ENCODE measurements at regions not wholly inside any gene's neighbourhood (a gene's known extent, or its start where the extent isn't known, plus 50 kb on each side); places are given as distances from the start of the nearest gene placed in this dataset.
A peak's percentile ranks its signal among the peaks of the same experiment; 100 is the strongest.
"Not testable (repeated sequence)": the region's sequence is repeated elsewhere in the genome, so short reads cannot be mapped to it uniquely, and the experiment has no call there.

DNA sequence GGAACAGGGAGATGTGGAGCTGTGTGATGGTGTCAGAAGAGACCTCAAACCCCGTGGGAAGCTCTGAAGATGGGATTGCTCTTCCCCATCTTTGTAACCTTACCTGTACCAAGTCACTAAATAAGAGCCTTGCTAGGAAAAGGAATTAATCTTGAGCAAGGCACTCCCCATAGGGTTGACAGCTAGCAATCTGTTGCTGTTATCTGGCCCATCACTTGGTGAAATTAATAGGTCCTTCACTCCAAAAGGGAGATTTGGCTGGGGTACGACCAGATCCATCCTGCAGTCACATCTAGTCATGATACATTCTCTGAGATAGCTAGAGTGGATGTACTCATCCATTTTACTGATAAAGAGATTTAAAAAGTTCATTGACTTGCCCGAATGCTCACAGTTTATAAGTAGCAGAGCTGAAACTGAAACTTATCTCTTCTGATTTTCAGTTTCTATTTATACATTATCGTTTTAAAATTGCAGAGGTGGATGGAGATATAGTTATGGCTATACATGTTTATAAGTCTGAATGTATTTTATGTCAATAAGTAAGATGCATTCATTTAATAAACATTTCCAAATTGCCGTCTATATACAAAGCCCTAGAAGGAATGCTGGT, 299.1 kb upstream of the MCTP2 start:
- no peak for DNase-seq

DNA sequence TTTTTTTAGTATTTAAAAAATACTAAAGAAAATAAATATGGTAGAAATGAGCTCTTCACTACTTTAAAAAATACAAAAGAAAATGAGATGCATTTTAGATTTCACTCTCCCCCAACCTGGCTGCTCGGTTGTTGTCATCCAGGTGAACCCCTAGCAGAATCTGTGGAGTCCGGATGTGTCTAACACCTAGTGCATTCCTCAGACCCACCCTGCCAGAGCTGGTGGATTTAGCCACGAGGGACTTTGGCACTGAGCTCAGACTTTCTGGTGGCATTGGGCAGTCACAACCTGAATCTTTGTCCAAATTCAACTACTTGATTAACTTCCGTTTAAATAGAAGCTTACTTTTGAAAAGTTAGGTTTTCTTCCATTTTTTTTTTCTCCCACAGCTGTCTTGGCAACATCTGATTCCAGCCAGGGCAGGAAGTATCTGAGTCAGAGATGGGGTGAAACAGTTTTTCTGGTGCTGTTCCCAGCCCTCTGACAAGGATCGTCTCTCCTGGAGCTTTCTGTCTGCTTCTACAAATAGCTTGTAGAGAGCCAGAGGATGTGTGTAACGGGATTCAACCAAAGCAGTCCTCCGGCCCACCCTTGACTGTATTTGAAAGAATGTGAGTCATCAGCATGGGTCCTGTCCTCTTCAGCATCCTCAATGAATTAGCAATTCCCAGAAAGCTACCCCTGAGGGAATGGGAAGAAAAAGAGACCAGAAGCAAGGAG, 301.8 kb upstream of the MCTP2 start:
- no peak for DNase-seq

DNA sequence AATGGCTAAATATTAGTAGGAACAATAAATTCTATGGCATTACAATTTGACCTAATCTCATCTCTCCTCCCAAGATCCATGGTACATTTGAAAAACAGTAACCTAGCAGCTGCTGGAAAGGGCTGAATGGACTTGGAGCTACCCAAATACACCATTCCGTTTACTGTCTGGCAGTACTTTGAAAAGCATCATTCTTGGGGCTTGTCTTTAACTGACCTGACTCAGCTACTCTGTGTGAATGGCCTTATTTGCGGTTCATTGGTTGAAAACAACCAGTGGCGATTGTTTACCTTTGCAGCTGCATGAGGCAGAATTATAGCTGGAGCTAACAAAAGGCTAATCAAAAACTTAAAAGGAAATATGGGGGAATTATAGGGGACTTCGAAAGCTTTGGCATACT, 311.2 kb upstream of the MCTP2 start:
- no peak for DNase-seq

DNA sequence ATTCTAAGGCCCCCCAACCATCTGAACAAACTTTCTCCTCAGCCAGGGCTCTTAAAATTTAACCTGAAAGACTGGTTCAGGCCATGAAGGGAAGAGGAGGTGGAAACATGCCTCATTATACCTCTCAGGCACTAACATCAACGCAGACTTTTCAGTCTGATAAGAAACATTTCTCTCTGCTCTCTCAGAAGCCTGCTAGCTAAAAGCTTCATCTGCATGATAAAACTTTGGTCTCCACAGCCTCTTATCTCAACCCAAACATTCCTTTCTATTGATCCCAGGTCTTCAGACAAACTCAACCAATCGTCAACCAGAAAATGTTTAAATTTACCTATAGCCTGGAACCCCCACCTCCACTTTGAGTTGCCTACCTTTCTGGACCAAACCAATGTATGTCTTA, 312.6 kb upstream of the MCTP2 start:
- DNase-seq = not testable (repeated sequence)

DNA sequence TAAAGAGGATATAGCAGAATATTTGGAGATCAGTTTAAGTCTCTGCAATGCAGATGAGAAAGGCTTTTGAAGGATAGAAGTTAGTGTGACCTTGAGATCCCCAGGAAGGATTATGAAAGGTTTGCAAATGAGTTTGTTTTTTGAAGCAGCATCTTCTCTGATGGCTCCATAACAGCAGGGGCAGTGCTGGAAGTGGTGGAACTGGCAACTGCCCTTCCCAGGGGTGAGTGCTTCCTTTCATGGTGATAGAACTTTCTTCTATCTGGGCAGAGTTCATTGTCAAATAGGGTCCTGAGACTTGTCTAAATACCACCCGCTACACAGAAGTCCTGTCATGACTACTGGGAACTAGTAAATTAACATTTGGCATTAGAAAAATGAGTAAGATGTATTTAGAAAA, 314.2 kb upstream of the MCTP2 start:
- DNase-seq = no peak

DNA sequence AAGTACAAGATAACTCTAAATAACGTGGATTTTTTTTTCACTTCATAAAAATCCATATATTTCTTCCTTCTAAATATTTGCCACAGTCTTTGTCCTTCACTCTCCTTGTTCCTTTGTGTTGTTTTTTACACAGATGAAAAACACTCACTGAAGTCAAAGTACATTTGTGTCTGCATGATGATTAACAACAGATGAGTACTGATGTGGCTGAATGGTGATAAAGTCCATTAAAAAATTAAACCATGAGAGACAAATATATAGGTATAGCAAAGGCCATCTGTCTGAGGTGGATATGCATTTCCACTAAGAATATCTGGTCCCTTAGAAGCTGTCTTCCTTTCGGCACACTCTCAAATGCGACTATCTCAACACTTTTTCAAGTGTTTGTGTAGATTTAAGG, 317.5 kb upstream of the MCTP2 start:
- no peak for DNase-seq

DNA sequence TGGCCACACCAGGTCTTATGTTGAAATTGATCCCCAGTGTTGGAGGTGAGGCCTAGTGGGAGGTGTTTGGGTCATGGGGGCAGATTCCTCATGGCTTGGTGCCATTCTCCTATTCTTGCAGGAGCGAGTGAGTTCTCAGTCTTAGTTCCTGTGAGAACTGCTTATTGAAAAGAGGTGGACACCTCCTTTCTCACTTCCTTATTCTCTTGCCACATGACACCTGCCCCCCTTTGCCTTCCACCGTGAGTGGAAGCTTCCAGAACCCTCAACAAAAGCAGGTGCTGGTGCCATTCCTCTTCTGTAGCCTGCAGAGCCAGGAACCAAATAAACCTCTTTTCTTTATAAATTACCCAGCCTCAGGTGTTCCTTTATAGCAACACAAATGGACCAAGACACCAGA, 318.1 kb upstream of the MCTP2 start:
- no peak for DNase-seq

DNA sequence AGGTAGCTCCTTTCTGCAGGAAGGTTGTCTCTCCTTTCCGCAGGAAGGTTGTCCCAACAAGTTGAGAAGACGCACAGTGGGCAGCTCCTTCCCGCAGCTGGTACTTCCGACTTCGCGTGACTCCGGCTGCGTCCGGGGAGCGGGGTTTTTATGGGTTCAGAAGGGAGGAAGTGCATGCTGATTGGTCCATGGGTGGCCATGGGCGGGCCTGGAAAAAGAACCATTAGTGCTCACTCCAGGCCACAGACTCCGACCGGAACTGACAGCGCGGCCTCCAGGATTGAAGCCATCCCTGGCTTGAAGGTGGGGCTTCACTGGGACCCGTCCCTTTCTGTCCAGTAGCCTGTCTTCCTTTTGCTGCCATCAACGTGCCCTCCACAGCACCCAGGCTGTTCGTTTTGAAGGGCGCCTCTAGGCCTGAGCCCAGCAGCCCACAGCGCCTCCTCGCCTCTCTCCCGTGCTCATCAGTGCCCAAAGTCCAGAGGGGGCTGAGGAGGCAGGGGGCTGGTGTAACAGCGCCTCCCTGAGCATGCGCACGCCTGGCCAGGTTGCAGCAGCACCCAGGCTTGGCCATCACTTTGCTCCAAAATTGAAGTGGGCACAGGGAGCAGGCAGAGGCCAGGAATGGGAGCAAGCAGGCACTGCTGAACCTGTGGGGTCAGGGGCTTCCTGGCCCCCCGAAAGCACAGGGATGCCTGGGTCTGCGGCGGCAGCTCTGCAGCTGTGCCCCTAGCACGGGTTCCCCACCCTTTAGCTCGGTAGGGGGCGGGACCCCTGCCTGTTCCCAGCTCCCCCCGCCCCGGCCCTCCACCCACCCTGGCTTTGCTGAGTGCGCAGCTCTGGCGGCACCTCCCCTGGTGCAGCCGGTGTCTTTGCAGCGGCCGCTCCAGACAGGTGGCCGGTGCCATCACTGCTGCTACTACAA, 330.6 kb upstream of the MCTP2 start:
- DNase-seq = no peak

DNA sequence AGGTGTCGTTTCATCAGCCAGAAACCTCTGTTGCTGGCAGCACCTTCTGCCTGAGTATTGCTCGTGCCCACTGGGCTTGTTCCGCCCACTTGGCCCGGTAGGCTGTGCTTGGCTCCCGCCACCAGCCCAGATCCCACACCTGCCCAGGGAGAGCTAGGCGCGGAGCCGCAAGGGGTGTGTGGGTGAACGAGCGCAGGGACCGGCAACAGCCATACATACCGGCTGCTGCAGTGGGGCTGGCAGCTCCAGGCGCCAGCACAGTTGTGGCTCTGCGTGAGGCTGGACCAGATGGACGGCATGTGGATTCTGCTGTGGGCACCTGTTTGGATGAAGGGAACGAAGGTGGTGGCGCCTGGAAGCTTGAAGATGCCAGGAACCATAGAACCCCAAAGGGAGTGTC, 331.5 kb upstream of the MCTP2 start:
- DNase-seq = no peak

DNA sequence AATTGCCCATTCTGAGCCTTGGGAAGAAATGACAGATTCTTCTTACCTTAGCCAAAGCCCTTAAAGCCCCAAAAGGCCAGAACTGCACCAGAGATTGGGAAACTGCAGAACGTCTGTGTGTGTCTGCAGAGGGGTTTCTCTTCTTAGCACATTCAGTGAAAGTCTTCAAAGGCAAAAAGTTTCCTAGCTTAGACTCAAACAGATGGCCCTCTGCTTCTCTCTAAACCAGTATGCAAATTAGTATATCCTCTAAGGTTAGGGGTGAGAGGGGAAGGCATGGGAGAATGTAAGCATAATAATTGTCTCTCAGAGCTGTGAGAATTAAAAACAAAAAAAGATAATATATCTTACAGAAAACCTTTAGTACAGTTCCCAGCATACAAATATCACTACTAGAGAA, 334.0 kb upstream of the MCTP2 start:
- no peak for DNase-seq

DNA sequence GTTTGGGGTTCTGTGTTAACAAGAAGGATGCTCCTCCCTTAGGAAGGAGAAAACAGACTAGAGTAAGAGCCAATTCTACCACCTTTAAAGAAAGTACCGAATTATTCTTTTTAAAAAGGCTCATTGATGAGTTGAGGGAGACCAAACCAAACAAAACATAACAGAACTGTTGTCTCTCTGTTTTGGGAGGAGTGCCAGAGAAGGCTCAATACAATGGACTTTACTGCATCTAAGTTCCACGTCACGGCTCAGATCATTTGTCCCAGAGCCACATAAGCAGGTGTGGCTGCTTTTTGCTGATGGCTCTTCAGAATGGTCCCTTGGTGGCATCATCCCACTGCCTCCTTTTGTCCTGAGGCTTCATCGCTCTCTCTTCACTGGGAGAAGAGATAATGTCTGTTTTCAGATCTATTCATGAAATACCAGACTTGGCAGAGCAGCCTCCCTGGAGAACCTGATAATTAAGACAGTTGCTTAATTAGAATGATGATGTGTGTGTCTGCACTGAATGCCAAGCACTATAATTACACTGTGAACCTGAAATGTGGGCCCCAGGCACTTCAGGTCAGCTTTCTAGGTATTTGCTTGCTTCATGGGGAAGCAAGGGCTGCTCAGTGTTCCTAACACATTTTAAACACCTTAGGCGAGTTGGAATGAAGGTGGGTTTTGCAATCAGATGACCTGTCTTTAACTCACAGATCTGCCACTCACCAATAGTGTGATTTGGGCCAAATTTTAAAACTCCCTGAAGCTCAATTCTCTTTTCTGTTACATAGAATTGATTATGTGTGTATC, 335.2 kb upstream of the MCTP2 start:
- DNase-seq = peak; percentile 6

DNA sequence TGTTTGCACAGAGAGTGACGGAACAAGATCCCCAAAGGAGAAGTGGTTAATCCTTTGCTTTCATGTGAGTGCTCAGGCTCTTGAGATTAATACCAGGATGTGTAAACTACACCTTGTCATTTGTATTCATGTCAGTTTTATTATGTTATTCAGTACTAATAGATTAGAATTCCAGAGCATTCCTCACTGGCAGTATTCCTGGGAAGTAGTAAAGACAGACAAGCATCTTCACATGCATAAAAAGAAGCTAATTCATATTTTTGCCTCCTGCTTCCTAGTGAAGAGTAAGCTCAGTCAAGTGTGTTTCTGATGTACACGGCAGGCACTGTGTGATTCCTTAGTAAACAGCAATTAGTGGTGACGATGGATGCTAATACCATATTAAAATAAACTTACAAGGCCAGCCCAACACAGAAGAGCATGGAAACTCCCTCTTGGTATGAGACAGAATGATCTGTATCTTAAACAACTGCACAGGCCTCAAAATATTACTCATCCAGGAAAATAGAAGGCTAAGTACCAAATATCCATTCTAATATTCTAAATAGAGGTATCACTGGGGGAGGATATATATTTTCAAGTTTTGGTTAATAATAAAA, 336.8 kb upstream of the MCTP2 start:
- no peak for DNase-seq

DNA sequence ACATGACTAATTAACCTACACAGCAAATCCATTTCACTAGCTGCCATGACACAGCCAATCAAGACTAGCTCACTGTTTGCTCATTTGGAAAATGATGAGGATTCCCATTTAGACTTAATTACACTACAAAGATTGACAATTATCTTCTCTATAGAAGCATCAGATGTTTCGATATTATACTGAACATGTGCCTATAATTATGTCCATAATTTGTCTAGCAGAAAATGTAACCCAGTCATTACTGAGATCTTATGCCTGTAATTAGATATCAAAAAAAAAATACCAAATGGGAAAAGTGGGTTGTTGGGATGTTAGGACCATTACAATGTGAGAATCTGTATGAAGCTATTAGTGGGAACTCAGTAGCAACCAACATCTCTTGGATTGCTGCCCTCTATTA, 344.2 kb upstream of the MCTP2 start:
- DNase-seq = peak; percentile 11

DNA sequence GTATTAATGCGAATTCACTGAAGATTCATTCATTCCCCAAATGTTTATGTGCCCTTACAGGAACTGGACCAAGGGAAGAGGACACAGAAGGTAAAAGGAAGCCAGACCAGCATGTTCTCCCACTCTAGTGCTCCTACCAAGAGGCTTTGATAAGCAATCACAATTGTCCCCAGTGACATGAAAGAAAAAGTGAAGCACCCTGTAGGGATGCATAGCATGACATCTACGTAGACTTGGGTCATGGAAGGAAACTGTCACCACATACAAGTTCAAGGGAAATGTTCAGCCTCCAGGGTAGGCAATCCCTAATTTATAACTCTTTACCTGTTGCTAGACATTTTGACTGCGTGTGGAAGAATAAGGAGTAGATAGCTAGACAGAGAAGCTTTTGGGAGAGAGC, 348.6 kb upstream of the MCTP2 start:
- DNase-seq = no peak

DNA sequence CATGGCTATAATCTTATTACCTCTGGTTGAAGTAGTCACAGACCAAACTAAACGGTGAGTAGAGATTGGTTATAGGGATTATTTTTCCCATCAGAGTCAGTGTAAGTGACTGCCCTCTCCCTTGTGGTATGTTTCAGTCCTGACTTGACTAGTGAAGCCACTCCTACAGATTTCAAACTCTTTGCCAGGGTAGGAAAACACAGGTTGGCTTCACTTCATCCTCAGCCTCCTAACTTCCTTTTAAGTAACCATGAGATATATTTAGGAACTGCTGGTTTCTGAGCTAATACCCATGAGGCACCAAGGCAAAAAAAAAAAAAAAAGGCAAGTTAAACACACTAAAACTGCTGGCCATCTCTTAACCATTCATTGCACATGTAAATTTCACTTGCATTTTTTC, 349.2 kb upstream of the MCTP2 start:
- no peak for DNase-seq

DNA sequence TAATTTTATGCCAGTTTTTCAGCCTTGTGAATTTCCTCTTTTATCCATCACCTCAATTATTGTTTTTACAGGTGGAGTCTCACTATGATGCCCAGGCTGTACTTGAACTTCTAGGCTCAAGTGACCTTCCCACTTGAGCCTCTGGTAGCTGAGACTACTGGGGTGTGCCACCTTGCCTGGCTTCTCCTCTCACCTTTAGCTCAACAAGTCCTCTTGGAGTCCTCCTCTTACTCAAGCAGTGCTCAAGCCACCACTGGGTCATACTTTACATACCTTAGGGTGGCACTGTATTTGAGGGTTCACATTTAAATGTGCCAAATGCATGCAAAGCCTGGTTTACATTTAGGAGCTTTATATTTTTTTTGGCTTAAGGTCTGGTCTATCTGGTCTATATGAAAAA, 350.1 kb upstream of the MCTP2 start:
- DNase-seq = no peak

DNA sequence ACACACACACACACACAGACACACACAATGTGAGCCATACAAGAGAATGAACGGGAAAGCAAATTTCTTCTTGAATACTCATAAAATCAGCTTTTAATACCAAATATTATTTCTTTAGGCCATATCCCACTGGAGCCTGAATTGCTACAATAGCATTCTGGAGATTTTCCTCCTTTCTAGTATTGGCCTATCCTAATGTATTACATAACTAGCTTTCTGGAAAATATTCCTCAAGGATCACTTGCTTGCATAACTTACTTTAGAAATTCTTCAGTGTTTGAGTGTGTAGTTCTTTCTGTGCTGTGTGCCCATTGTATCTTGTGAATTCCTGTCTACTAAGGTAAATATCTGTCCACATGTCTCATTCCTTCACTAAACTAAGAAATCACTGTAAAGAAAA, 351.0 kb upstream of the MCTP2 start:
- no peak for DNase-seq

DNA sequence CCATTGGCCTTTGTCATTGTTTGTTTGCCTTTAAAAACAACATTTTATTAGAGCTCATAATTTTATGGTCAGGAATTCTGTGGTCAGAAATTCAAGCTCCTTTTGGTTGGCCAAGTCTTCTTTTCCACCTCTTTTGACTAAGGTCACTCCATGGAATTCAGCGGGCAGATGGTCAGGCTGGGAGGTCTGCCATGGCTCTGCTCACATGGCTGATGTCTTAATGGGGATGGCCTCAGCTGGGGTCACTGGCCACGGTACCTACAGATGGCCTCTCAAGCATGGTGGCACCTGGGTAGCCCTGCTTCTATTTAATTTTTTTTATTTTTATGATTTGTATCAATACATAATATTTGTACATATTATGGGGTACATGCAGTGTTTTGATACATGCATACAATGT, 360.8 kb upstream of the MCTP2 start:
- no peak for DNase-seq

DNA sequence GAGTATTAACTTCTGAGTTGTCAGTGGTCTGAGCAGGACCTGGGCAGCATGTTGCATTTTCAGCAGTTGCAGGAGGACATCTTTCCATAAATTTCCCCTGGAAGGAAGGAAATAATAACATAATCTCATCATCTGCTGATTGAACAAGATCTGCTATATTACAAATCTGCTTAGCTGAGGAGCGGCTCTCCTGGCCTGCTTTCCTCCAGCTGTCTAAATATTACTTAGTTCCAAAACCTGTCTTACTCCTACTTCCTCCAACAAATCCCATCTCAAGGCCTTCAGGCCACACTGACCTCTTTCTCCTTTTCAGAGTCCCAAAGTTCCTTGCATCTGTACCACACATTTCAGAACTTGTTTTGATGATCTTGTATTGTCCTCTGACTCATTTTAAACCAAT, 364.4 kb upstream of the MCTP2 start:
- no peak for DNase-seq

DNA sequence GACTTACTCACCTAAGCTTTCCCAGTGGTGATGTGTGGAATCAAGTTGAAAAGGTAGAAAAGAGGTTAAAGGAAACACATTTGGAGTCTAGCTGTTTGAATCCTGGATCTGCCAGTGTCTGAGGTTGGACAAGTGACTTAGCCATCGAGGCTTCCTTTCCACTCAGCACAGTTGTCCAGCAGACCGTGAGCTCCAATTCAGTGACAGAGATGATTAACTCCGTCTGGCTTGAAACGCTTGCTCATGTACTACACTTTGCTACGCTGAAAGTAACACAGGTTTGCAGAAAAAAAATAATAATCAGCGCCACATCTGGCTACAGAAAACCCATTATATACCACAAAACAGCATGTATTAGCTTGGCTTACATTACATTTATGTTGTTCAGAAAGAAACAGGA, 364.9 kb upstream of the MCTP2 start:
- no peak for DNase-seq

DNA sequence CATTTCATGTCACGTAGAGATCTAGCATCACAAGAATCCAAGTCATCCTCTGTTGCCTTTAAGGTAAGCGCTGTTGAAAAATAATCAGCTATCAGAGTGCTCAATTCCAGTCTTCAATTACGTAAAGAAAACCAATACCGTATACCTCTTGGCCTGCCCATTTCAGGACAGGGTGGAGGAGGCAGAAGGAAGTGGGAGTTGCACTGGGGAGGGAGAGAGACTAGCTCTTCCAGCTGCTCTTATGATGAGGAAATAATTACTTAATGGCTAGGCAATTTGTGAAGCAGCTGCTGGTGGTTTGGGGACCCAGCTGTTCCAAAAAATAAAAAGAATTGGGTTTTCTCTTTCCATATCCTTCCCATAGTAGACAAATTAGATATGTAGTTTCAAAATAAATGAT, 365.8 kb upstream of the MCTP2 start:
- DNase-seq = peak; percentile 3

DNA sequence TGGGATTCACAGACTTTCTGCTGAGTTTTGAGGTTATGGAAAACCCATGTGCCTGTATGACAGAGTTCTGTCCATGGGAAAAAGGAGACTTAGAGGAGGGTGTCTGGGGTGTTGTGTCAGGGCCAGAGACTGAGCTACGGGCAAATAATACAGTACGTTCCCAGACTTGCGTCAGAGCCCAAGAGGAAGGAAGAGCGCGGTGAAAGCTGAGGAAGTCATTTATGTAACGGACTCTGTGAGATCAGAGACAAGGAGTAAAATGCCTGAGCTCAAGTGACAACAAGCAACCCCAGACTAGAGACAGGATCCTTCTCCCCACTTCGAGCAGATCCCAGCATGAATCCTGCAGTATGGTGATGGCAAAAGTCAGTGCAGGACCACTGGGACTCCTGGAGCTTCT, 368.6 kb upstream of the MCTP2 start:
- no peak for DNase-seq
